Stimulated activated CD4-positive, alpha-beta T cell treated with anti-CD3 and anti-CD28 coated beads, Interleukin-1b, Interleukin-23, amount 100 ng/mL, for 48 hours (primary cell): ENCODE measurements at regions not wholly inside any gene's neighbourhood (a gene's known extent, or its start where the extent isn't known, plus 50 kb on each side); places are given as distances from the start of the nearest gene placed in this dataset.
"Not testable (repeated sequence)": the region's sequence is repeated elsewhere in the genome, so short reads cannot be mapped to it uniquely, and the experiment has no call there.

ENCODE experiments used
- DNase-seq: peaks from one replicate; pipeline ENCODE4 v3.0.0-alpha.2; 2020

DNA sequence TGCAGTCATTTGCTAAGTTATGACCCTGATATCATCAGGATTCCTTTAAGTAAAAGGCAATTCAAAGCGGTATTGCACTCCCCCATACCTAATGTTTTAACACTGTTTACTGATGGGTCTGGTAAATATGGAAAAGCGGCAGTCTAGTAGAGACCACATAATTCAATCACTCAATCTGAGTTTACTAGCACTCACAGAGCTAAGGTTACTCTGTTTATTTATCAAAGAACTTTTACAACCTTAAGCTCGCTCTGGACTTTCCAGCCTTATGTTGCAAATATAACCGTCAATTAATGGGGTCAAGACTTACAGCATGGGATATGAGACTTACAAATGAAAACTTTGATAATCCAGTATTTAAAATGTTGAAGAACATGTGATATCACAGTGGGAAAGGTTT lies 124.5 kb upstream of the ZCCHC13 start:
- DNase-seq, result no peak

DNA sequence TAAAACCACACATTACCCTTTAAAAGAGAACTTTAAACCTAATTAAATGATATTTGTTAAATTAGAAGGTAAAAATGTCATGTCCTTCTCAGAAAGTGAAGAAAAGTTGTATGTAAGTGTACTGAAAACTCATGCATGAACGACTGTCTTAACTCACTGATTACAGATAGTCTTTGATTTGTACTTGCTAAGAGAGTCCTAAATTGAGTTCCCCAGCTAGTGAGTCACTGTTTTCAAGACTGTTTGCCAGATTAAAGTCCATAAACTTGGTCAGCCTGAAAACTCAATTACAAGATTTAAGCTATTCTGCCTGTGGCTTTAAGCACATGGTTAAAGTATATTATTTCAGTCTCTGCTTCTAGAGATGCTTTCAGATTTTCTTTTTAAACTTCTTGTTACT lies 124.9 kb upstream of the ZCCHC13 start:
- no peak for DNase-seq

DNA sequence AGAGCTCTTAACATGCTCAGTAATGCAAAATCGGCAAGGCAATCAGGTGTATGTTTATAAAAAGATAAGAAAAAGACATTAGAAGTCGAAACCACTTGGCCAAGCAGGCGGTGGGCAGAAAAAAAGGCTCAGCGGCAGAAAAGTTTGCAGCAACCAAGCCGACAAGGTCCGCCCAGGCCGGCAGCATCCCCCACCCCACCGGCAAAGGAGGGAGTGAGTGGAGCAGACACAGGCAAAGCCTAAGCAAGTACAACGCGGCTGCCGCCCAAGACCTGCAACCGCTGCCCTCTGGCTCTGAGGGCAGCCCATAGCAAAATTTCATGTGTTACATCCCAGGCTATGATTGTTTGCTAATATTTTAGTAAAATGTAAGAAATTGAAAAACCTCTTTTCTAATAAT lies 125.4 kb upstream of the ZCCHC13 start:
- no peak for DNase-seq

DNA sequence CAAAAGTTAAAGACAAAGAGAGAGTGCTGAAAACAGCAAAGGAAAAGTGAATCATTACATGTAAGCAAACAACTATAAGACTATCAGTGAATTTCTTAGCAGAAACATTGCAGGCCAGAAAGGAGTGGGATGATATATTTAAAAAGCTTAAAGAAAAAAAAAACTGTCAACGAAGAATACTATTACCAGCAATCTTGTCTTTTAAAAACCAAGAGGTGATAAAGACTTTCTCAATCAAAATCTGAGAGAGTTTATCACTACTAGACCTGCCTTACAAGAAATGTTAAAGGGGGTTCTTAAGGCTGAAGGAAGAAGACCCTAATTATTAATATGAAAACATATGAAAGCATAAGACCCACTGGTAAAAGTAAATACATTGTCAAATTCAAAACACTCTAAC lies 132.5 kb upstream of the ZCCHC13 start:
- DNase-seq, result no peak

DNA sequence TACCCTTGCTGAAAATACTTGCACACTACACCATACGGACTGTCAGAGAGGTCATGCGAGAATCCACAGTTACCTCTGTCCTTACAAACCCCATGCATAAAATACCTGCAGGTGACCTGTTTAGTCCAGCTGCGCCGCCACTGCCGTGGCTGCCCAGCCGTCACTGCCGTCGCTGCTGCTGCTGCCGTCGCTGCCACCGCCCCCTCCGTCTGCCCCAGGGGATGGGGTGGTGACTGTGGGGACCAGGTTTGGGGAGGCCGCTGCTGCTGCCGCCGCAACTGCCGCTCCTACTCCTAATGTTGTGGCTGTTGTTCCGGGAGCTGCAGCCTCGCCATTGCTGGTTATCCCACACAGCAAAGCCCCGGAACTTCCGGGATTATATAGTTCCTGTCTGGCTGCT lies 141.8 kb upstream of the ZCCHC13 start:
- no peak for DNase-seq

DNA sequence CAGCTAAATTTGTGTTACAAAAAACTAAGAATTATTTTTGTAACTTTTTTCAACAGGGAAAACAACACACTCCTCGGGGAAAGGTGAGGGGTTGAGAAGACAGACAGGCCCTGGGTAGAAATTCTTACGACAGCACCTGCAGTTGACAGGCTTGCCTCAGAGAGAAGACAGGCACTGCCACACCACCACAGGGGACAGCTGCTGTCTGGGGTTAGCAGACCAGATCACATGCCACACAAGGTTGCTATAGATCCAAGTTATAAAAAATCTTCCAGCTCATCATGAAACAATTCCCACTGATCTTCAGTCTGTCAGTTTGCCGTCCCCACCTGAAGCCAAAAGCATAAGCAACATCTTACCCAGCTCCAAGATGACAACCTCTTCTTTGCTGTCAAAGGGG lies 143.2 kb upstream of the ZCCHC13 start:
- DNase-seq, result no peak

DNA sequence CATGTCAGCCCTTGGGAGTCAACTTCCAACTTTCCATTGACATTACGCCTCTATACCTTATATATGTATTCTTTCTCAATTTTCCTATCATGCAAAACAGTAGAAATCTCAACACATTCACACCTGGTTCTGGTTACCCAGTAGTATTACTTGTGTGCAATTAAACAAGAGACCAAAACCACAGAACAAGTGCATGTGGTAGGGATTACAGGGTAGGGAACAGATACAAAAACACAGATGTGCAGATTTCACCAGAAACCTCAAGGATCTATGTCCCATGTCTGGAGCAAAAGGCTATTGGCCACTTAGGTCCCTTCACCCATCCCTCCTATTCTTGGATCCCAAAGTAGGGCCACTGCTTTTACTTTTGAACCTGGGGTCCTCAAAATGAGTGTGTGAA lies 143.6 kb upstream of the ZCCHC13 start:
- no peak for DNase-seq

DNA sequence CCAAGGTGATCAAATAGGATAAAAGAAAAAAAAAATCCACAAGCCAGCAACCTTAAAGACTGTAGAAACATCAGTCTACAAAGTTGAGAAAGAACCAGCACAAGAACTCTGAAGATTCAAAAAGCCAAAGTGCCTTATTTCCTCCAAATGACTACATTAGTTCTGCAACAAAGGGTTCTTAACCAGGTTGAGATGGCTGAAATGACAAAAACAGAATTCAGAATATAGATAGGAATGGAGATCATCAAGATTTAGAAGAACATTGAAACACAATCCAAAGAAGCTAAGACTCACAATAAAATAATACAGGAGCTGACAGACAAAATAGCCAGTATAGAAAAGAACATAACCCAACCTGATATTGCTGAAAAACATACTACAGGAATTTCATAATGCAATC lies 156.5 kb upstream of the ZCCHC13 start:
- no peak for DNase-seq

DNA sequence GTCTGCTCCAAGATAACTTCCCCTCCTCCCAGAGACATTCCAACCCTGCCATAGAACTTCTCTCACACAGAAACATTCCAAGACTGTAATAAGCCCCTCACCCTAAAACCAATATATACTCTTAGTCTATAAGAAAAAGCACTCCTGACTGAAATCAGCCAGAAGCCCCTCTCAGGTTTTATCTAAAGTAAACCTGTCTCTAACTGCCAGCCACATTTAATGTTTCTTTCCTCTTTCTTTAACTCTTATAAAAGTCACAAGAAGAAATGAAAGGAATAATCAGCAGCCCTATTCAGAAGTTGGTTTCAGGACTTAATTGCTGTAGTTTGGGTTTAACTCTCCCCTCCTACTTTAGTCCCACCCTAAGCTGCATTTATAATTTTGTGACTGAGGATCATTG lies 165.0 kb upstream of the ZCCHC13 start:
- no peak for DNase-seq

DNA sequence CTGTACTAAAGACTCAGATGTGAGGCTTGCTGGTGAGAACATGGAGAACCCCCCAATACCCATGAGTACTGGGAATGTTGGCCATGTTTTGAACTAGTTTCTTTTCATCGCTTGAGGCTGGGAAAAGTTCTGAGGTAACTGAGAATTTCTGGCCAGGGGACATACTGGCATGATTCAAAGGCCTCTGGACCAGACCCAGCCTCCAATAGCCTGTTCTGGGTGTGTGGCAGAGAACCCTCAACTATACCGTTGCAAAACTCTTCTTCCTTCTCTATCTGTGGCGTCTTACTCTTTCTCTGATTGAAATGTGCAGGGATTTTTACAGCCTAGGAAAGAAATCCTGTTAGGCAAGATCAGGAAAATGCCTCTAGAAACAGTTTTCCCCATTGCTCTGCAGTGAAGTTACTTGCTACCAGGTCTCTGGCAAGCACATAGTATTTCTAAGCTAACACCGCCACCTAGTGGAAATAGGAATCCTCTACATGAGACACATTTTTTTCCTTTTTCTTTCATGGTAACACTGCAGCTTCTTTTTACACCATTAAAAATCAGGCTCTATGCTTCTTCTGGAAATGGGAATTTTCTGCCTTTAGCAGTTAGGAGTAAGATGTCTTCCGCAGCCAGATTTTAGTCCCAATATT lies 170.7 kb upstream of the ZCCHC13 start:
- DNase-seq, result no peak

DNA sequence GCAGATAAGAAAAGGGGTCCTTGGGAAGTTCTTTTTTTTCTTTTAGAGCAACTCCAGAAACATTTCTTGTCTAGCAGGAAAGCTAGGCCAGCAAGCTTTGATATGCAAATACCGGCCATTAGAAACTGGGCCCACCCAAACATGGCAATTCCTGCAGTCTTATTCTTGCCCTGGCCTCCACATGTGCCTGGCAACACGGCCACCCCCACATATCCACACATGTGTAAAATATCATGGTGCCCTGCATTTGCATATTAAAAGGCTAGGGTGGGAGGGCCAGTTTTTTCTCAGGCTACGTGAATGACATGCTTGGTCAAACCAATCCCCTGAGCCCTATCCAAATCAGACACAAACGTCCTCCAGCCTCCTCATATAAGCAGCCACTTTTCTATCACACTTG lies 171.7 kb upstream of the ZCCHC13 start:
- DNase-seq, result no peak

DNA sequence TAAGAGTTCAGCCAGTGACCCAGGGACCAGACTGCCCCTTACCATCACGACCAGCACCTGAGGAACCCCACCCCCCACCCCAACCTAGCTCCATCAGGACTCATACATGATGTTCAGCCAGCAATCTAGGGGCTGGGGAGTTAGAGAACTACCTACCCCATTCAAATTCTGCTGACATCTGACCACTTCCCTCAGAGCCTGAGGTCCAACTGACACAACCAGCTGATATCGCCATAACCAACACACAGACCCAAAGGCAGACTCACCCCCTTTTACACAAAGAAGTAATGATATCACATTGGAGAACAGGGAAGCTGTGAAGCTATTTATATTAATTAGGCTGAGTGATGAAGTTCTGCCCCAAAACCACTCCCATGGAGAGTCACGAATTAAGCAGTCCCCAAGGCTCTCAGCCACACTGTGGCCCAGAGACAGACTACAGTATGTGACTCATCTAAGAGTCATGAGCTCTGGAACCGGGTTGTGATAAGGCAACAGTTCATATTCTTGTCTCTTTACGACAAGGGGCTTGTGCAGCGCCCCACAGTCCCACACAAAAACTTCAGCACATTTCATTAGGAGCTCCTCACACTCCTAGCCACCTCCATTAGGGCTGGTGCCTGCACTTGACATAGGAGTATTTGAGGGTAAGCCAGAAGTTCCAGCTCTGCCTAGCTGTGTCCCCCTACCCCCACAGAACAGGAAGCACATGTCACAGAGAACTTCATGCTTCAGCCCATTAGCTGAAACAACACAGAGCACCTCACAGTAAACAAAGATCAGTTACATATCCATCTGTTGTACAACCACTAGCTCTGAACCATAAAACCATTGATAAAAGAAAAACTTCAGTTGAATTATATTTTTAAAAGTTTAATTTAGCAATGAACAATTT lies 184.7 kb upstream of the ZCCHC13 start:
- no peak for DNase-seq

DNA sequence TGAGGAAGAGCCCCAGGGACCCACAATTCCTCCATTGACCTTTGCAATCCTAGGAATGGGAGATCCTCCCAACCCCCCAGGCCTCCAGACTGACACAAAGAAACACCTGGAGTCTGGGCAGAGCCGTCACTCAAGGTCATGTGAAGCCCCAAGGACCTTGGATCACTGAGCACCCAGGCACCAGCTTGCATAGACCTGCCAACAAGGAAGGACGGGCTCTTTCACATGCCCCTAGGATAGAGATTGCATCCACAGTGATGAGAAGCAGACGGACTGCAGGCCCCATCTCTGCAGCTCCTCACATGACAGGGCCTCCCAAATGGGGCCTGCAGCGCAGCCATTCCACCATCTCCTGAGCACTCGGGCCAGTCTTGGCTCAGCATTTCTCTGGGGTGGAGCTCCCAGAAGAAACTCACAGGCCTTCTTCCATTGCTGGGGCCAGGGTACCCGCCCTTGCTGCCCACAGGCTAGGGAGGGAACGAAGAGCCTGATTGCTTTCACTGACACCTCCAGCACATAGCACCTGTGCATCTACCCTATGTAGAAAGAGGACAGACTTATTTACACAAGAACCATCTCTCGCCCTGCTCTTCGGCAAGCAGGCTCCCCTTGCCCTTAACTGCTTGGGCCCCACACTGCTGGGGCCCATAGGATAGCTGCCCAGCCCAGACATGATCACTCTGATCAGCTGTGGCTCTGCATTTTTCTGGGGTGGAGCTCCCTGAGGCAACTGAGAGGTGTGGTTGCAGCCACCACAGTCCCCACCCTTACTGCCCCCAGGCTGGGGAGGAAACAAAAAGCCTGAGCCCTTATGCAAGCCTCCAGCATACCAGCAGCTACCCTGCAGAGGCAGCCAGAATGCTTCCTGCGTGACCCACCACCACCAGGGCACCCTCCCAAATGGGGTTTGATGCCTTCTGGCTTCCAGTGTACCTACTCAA lies 185.7 kb upstream of the ZCCHC13 start:
- DNase-seq, result no peak

DNA sequence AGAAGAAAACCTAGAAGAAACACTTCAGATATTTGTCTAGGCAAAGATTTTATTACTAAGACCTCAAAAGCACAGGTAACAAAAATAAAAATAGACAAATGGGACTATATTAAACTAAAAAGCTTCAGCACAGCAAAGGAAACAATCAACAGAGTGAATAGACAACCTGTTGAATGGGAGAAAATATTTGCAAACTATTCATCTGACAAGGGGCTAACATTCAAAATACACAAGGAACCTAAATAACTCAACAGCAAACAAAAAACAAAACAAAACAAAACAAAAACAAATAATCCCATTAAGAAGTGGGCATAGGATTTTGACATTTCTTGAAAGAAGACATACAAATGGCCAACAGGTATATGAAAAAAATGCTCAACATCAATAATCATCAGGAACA lies 192.7 kb upstream of the ZCCHC13 start:
- DNase-seq, result no peak

DNA sequence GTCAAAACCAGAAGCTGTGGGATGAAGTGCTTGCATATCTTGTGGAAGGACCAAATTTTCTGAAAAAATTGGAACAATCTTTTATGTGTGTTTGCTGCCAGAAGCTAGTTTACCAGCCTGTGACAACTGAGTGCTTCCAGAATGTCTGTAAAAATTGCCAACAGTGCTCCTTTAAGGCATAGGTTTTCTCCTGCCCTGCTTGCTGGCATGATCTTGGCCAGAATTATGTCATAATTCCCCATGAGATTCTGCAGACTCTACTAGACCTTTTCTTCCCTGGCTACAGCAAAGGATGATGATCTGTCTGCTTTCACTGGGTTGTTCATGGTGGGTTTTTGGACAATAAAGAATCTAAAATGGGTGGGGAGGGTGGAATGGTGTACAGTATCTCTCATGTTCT lies 196.3 kb upstream of the ZCCHC13 start:
- no peak for DNase-seq

DNA sequence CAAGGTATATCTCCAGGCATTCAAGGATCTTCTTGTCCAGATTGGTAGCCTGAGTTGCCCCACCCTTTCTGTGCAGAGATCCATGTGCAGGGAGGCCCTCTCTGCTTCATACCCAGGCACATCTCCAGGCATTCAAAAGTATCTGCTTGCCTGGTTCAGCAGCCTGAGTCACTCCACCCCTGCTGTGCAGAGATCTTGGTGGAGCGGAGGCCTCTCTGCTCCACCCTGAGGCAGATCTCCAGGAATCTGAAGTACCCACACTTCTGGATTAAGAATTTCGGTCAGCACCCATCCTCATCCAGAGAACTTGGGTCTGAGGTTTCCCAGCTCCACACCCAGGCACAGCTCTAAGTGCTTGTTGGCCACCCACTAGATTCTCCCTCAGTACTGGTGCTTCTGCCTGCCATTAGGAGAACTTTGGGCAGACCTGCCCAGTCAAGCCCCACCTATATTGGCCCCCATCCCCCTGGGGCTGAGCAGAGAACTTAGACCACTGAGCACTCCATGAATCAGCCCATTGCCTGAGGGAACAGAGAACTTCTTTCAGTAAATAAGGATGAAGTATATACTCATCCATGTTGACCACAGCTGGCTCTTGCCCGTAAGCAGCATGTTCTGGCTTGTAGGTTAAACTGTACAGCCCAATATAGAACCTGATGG lies 199.5 kb upstream of the ZCCHC13 start:
- no peak for DNase-seq

DNA sequence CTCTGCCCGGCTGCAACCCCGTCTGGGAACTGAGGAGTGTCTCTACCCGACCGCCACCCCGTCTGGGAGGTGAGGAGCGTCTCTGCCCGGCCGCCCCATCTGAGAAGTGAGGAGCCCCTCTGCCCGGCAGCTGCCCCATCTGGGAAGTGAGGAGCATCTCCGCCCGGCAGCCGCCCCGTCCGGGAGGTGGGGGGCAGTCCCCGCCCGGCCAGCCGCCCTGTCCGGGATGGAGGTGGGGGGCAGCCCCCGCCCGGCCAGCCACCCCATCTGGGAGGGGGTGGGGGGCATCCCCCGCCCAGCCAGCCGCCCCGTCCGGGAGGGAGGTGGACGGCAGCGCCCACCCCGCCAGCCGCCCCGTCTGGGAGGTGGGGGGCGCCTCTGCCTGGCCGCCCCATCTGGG lies 205.6 kb upstream of the ZCCHC13 start:
- DNase-seq, result not testable (repeated sequence)

DNA sequence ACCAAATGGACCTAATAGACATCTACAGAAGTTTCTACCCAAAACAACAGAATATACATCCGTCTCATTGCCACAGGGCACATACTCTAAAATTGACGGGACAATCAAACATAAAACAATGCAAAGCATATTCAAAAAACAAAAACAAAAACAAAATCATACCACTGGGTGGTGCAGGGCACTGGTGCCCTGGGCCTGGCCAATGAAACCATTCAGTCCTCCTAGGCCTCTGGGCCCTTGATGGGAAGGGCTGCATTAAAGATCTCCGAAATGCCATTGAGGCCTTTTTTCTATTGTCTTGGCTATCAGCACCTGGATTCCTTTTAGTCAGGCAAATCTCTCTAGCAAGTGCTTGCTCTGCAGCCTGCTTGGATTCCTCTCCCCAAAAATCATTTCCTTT lies 213.9 kb upstream of the ZCCHC13 start:
- DNase-seq, result no peak

DNA sequence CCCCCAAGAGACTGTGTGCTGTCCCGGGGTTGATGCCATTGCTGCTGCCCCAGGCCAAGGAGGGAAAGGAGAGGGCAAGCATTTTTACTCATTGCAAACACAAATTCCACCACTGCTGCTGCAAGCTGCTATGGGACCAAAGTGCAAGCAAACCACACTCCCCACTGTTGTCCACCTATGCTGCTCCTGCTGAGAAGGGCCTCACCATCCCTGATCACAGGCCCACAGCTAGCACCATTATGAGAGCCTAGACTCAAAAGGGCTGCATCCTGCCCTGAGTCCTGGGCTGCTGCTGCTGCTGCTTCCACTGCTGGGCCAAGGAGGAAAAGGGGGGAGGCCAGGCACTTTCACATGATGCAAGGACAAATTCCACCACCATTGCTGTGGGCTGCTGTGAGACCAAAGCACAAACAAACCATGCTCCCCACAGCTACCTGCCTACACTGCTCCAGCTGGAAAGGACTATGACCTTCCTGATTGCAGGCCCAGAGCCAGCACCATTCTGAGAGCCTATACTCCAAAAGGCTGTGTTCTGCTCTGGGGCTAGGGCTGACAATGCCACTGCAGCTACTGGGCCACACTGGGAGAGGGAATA lies 218.2 kb upstream of the ZCCHC13 start:
- no peak for DNase-seq

DNA sequence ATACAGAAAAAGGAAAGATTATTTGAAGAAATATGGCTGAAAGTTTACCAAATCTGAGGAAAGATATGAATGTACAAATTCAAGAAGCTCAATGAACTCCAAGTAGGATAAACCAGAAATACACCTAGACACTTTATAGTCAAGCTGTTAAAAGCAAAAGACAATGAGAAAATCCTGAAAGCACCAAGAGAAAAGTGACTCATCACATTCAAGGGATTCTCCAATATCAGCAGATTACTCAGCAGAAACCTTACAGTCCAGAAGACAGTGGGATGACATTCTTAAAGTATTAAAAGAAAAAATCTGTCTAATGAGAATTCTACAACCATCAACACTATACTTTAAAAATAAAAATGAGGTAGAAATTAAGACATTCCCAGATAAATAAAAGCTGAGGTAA lies 223.8 kb upstream of the ZCCHC13 start:
- DNase-seq, result no peak

DNA sequence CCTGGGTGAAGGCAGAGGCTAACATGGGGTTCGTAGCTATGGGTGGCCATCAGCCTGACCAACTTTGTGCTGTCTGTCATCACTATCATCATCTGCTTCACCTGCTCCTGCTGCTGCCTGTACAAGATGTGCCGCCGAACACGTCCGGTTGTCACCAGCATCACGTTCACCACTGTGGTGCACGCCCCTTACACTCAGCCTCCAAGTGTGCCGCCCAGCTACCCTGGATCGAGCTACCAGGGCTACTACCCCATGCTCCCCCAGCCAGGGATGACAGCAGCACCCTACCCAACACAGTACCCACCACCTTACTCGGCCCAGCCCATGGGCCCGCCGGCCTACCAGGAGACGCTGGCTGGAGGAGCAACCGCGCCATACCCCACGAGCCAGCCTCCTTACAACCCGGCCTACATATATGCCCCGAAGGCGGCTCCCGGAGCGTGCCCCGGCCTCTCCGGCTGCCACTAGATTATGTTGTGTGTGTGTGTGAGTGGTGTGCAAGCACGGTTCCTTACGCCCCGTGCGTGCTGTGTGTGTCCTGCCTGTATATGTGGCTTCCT lies 213.4 kb upstream of the XIST start:
- no peak for DNase-seq
